ENCODE measurements at regions not wholly inside any gene's neighbourhood (a gene's known extent, or its start where the extent isn't known, plus 50 kb on each side); places are given as distances from the start of the nearest gene placed in this dataset.
"Not testable (repeated sequence)": the region's sequence is repeated elsewhere in the genome, so short reads cannot be mapped to it uniquely, and the experiment has no call there.

DNA sequence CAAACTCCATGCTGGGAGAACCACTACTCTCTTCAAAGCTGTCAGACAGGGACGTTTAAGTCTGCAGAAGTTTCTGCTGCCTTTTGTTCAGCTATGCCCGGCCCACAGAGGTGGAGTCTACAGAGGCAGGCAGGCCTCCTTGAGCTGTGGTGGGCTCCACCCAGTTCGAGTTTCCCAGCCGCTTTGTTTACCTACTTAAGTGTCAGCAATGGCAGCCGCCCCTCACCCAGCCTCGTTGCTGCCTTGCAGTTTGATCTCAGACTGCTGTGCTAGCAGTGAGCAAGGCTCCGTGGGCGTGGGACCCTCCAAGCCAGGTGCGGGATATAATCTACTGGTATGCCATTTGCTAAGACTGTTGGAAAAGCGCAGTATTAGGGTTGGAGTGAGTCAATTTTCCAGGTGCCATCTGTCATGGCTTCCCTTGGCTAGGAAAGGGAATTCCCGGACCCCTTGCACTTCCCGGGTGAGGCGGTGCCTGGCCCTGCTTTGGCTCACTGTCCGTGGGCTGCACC, 190.7 kb downstream of the TTC6 start:
- BruUV-seq (replicated peaks); H3K4me1 Mint-ChIP-seq (ENCODE audit: low read depth, unreplicated experiment); intact Hi-C loops (cut with micrococcal nuclease; ENCODE audit: unreplicated experiment); H3K36me3 Mint-ChIP-seq (ENCODE audit: insufficient read depth, unreplicated experiment); H3K27me3 Mint-ChIP-seq (ENCODE audit: unreplicated experiment); DNase-seq; H3K4me3 Mint-ChIP-seq (ENCODE audit: low read depth, unreplicated experiment); CTCF ChIA-PET; H3K27ac Mint-ChIP-seq (ENCODE audit: unreplicated experiment); H3K9me3 Mint-ChIP-seq (ENCODE audit: low read depth, unreplicated experiment): not testable (repeated sequence)

DNA sequence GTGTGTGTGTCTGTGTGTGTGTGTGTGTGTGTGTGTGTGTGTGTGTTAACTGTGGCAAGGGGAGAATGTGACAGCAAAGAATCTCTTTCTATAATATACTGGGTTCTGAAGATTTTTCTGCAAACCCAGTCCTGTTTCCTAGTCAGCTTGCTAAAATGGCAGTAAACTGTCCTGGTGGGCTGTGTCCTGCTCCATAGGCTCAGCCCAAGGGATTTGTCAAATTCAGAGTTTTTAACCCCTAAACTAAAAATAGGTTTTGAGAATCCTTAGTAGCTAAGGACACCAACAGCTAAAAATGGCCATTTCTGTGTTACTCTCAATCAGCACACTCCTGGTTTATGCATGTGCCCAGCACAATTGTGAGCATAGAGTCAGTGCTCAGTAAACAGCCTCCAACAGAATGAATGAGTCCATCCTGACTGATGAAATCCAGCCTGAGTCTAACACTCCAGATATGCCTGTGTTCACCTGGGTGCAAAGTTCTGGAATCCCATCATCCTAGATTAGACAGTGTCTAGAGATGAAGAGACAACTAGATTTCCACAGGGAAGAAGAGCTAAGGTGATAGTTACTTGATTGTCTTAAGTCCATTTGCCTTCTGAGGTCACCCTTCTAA, 192.6 kb downstream of the TTC6 start:
- Mint-ChIP-seq H3K27ac (ENCODE audit: unreplicated experiment) (no peak overlapping the region), H3K36me3 (ENCODE audit: insufficient read depth, unreplicated experiment) (no peaks in the 10 kb centered on the region), H3K9me3 (ENCODE audit: low read depth, unreplicated experiment) (no peaks in the 10 kb centered on the region), H3K4me3 (ENCODE audit: low read depth, unreplicated experiment) (no peak overlapping the region), H3K4me1 (ENCODE audit: low read depth, unreplicated experiment) (peaks cover 8% of the 10 kb centered on the region), H3K27me3 (ENCODE audit: unreplicated experiment) (no peaks in the 10 kb centered on the region)
- intact Hi-C loops (cut with micrococcal nuclease; ENCODE audit: unreplicated experiment): no loop called here
- TF ChIP-seq, protein P1, sequence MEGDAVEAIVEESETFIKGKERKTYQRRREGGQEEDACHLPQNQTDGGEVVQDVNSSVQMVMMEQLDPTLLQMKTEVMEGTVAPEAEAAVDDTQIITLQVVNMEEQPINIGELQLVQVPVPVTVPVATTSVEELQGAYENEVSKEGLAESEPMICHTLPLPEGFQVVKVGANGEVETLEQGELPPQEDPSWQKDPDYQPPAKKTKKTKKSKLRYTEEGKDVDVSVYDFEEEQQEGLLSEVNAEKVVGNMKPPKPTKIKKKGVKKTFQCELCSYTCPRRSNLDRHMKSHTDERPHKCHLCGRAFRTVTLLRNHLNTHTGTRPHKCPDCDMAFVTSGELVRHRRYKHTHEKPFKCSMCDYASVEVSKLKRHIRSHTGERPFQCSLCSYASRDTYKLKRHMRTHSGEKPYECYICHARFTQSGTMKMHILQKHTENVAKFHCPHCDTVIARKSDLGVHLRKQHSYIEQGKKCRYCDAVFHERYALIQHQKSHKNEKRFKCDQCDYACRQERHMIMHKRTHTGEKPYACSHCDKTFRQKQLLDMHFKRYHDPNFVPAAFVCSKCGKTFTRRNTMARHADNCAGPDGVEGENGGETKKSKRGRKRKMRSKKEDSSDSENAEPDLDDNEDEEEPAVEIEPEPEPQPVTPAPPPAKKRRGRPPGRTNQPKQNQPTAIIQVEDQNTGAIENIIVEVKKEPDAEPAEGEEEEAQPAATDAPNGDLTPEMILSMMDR (IDR thresholded peaks at IDR 0.05; ENCODE audit: unreplicated experiment): no peak
- no TSS peak for BruUV-seq (replicated peaks)
- no peak for DNase-seq
- CTCF ChIA-PET: no interaction called here

DNA sequence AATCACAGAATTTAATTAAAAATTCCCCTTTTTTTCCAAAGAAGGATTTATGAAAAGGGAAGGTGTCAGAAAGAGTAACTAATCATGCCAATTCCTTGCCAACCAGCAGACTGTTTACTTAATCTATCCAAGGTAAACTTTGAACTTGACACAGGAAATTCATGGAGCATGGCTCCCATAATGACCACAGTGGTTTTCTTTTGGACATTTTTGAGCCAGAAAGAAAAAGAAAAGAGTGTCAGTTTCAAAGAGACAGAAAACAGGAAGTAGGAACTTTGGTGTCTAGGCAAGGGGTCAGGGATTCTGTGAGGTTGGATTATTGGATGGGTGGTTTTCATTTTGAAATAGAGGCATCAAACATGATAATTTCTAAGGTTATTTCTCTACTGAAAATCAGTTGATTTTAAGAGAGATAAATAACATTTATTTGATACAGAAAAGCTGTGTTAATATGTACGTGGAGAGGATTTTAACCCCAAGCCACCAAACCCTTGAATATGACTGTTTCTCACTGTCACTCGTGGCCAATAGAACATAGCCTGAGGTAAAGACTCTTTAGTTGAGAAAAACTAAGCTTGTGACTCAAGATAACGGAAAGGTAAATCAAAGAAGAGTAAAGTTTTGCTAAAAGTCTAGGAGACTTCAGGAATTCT, 196.1 kb downstream of the TTC6 start:
- Mint-ChIP-seq H3K27ac (ENCODE audit: unreplicated experiment) (no peak overlapping the region), H3K9me3 (ENCODE audit: low read depth, unreplicated experiment) (no peaks in the 10 kb centered on the region), H3K4me3 (ENCODE audit: low read depth, unreplicated experiment) (no peak overlapping the region), H3K27me3 (ENCODE audit: unreplicated experiment) (no peaks in the 10 kb centered on the region), H3K36me3 (ENCODE audit: insufficient read depth, unreplicated experiment) (no peaks in the 10 kb centered on the region), H3K4me1 (ENCODE audit: low read depth, unreplicated experiment) (peaks cover 8% of the 10 kb centered on the region)
- TF ChIP-seq, protein P1 (IDR thresholded peaks at IDR 0.05; ENCODE audit: unreplicated experiment): no peak
- intact Hi-C loops (cut with micrococcal nuclease; ENCODE audit: unreplicated experiment): no loop called here
- no TSS peak for BruUV-seq (replicated peaks)
- no peak for DNase-seq
- CTCF ChIA-PET: no interaction called here

DNA sequence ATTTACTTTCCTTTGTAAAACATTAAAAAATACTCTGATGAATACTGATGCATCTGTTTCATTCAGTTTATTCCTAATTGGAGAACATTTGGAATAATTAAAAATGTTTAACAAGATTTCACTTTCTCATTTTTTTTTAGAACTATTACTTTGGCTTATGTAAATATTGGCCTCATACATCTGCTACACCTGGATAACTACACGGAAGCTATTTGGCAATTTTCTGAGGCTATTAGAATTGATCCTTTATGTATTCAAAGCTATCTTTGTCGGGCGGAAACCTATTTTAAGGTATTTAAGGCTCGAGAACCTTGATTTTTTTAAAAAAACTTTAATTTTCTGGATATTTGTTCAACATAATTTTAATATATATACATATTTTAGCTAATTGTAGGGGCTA, 196.7 kb downstream of the TTC6 start:
- H3K27me3 Mint-ChIP-seq (ENCODE audit: unreplicated experiment): no peaks in the 10 kb centered on the region
- TF ChIP-seq, protein P1 (IDR thresholded peaks at IDR 0.05; ENCODE audit: unreplicated experiment): no peak
- intact Hi-C loops (cut with micrococcal nuclease; ENCODE audit: unreplicated experiment): no loop called here
- no peaks in the 10 kb centered on the region for H3K9me3 Mint-ChIP-seq (ENCODE audit: low read depth, unreplicated experiment)
- CTCF ChIA-PET: no interaction called here
- peaks cover 8% of the 10 kb centered on the region for H3K4me1 Mint-ChIP-seq (ENCODE audit: low read depth, unreplicated experiment)
- no peak overlapping the region for H3K4me3 Mint-ChIP-seq (ENCODE audit: low read depth, unreplicated experiment)
- H3K36me3 Mint-ChIP-seq (ENCODE audit: insufficient read depth, unreplicated experiment): no peaks in the 10 kb centered on the region
- no TSS peak for BruUV-seq (replicated peaks)
- H3K27ac Mint-ChIP-seq (ENCODE audit: unreplicated experiment): no peak overlapping the region
- no peak for DNase-seq

Measured in Calu3 (cell line).